Fibroblast of lung (primary cell): ENCODE measurements at regions not wholly inside any gene's neighbourhood (a gene's known extent, or its start where the extent isn't known, plus 50 kb on each side); places are given as distances from the start of the nearest gene placed in this dataset.

Experiments
- DNase-seq, 2 donors: peaks; one replicate each; pipeline versions ENCODE4 v3.0.0 to v3.0.0-alpha.2; 2010; ENCODE audit warnings: low read depth in 2 of 2
- H2AFZ ChIP-seq: 2 replicates; pipeline ENCODE4 v1.5.1; 2012; ENCODE audit warnings: low read length, control low read depth, inconsistent platforms
- H3K27ac ChIP-seq: 2 replicates; pipeline ENCODE4 v1.5.1; 2011; ENCODE audit warnings: low read length, control low read depth; ENCODE audit not compliant: insufficient read depth
- H3K27me3 ChIP-seq: 2 replicates; pipeline ENCODE4 v1.5.1; 2011; ENCODE audit warnings: mild to moderate bottlenecking, low read length; ENCODE audit not compliant: control insufficient read depth, insufficient read depth
- H3K36me3 ChIP-seq: 2 replicates; pipeline ENCODE4 v1.5.1; 2011; ENCODE audit warnings: low read length; ENCODE audit not compliant: control insufficient read depth, insufficient read depth
- H3K4me1 ChIP-seq: 2 replicates; pipeline ENCODE4 v1.5.1; 2011; ENCODE audit warnings: low read length; ENCODE audit not compliant: control insufficient read depth, insufficient read depth; ENCODE audit errors: extremely low read depth
- H3K4me2 ChIP-seq: 2 replicates; pipeline ENCODE4 v1.5.1; 2011; ENCODE audit warnings: low read length, control low read depth; ENCODE audit not compliant: insufficient read depth; ENCODE audit errors: extremely low read depth
- H3K4me3 ChIP-seq, 4 experiments: fragments of 200-600 bp in 1 of 4; sonication (generic) in 1 of 4; replicated peaks in 1 of 4; 2 replicates each; pipeline ENCODE4 v1.5.1; 2011 to 2016; ENCODE audit warnings: low read length in 4 of 4, low read depth in 3 of 4, mild to moderate bottlenecking in 3 of 4, control low read depth in 2 of 4, inconsistent platforms in 1 of 4, mixed read lengths in 1 of 4; ENCODE audit not compliant: insufficient read depth in 1 of 4; ENCODE audit errors: control extremely low read depth in 1 of 4
- H3K79me2 ChIP-seq: 2 replicates; pipeline ENCODE4 v1.5.1; 2012; ENCODE audit warnings: mild to moderate bottlenecking, low read length, inconsistent platforms; ENCODE audit not compliant: control insufficient read depth, insufficient read depth
- H3K9ac ChIP-seq: 2 replicates; pipeline ENCODE4 v1.5.1; 2011; ENCODE audit warnings: mild to moderate bottlenecking, low read length, control low read depth; ENCODE audit not compliant: insufficient read depth
- H3K9me3 ChIP-seq: 2 replicates; pipeline ENCODE4 v1.5.1; 2012; ENCODE audit warnings: low read depth, low read length; ENCODE audit not compliant: control insufficient read depth, insufficient read depth
- H4K20me1 ChIP-seq: 2 replicates; pipeline ENCODE4 v1.5.1; 2011; ENCODE audit warnings: low read length; ENCODE audit not compliant: control insufficient read depth, insufficient read depth; ENCODE audit errors: extremely low read depth
- EZH2 ChIP-seq: IDR thresholded peaks from 2 replicates; pipeline ENCODE4 v1.5.1; 2012; ENCODE audit warnings: low read length, control low read depth, mild to moderate bottlenecking; ENCODE audit errors: missing control alignments
- TF ChIP-seq, protein P1 (sequence below), 2 donors: IDR thresholded peaks in 1 of 2; conservative IDR thresholded peaks in 1 of 2; 1 replicate in 1 of 2; 2 replicates in 1 of 2; pipeline ENCODE4 v1.5.1; 2011 to 2012; ENCODE audit warnings: low read length in 2 of 2, control low read depth in 1 of 2, inconsistent platforms in 1 of 2, low read depth in 1 of 2, mild to moderate bottlenecking in 1 of 2

DNA sequence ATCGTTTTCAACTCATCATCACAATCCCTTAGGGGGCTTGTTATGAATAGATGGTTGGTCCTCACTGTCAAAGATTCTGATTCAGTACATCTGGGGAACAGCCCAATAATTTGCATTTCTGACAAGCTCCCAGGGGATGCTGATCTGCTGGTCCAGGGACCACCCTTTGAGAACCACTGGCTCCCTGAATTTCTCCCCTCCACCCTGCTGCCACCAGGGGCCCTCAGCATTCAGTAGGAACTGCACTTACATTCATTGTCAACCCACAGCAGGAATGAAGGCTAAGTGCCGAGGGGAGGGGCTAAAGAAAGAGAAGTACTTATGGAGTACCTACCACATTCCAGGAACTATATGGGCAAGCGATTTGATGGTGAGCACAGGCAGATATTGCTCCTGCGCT, 85.9 kb downstream of the BOD1 start:
- Histone ChIP-seq H3K27ac (no peak overlapping the region), H4K20me1 (no peaks in the 10 kb centered on the region), H3K36me3 (no peaks in the 10 kb centered on the region), H3K4me1 (no peaks in the 10 kb centered on the region), H3K9me3 (no peaks in the 10 kb centered on the region), H3K79me2 (no peaks in the 10 kb centered on the region), H2AFZ (no peak overlapping the region), H3K4me2 (no peak overlapping the region), H3K9ac (no peak overlapping the region), H3K4me3 (no peak overlapping the region), H3K27me3 (no peaks in the 10 kb centered on the region)
- TF ChIP-seq, protein P1, sequence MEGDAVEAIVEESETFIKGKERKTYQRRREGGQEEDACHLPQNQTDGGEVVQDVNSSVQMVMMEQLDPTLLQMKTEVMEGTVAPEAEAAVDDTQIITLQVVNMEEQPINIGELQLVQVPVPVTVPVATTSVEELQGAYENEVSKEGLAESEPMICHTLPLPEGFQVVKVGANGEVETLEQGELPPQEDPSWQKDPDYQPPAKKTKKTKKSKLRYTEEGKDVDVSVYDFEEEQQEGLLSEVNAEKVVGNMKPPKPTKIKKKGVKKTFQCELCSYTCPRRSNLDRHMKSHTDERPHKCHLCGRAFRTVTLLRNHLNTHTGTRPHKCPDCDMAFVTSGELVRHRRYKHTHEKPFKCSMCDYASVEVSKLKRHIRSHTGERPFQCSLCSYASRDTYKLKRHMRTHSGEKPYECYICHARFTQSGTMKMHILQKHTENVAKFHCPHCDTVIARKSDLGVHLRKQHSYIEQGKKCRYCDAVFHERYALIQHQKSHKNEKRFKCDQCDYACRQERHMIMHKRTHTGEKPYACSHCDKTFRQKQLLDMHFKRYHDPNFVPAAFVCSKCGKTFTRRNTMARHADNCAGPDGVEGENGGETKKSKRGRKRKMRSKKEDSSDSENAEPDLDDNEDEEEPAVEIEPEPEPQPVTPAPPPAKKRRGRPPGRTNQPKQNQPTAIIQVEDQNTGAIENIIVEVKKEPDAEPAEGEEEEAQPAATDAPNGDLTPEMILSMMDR (conservative IDR thresholded peaks at IDR 0.05 in 1 of 2, IDR thresholded peaks at IDR 0.05 in 1 of 2; ENCODE audit: low read depth in 1 of 2, low read length in 2 of 2): no peak
- TF ChIP-seq EZH2: no peak
- DNase-seq: no peak

DNA sequence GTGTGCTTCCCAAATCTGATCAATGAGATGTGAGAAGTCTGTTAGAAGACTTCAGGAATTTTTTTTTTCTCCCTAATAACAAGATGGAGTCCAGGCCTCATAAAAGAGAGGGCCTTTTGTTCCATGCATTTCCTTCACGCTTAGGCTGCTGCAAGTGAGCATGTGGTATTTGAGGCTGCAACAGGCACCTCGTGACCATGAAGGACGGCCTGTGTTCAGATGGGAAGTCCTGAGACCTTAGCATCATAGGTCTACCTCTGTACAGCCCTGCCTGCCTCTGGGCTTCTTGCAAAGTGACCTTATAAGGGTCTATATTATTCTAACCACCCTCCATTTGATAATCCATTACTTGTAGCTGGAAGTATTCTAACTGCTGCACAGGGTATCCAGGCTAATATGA, 86.6 kb downstream of the BOD1 start:
- no peaks in the 10 kb centered on the region for H3K79me2 ChIP-seq

DNA sequence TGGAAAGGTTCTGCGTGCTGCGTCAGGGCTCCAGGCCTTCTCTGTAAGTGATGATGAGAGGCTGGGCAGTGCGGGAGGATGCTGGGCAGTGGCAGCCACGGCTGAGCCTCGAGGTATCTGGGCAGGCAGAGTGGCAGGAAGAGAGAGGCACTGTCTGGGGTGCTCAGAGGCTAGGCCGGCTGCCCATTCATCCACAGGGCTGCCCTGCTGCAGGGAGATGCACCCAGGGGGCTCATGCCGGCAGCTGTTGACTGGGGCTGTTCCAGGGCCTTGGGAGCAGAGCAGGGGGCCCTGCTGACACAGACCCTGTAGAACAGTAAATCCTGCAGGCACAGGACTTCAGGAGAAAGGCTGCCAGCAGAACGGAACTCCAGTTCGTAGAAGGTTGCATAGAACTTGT, 88.8 kb downstream of the BOD1 start:
- H2AFZ ChIP-seq: no peak overlapping the region
- DNase-seq: no peak
- H3K9ac ChIP-seq: no peak overlapping the region
- no peaks in the 10 kb centered on the region for H4K20me1 ChIP-seq
- no peak overlapping the region for H3K27ac ChIP-seq
- H3K4me1 ChIP-seq: no peaks in the 10 kb centered on the region
- H3K36me3 ChIP-seq: no peaks in the 10 kb centered on the region
- no peaks in the 10 kb centered on the region for H3K27me3 ChIP-seq
- TF ChIP-seq, protein P1 (conservative IDR thresholded peaks at IDR 0.05 in 1 of 2, IDR thresholded peaks at IDR 0.05 in 1 of 2; ENCODE audit: low read depth in 1 of 2, low read length in 2 of 2): no peak
- no peaks in the 10 kb centered on the region for H3K9me3 ChIP-seq
- no peaks in the 10 kb centered on the region for H3K79me2 ChIP-seq
- H3K4me2 ChIP-seq: no peak overlapping the region
- H3K4me3 ChIP-seq: no peak overlapping the region

More for the DNA sequence above, 86.6 kb downstream of the BOD1 start:
- Histone ChIP-seq H3K27ac (no peak overlapping the region), H3K4me3 (no peak overlapping the region), H3K9ac (no peak overlapping the region), H3K27me3 (no peaks in the 10 kb centered on the region), H4K20me1 (no peaks in the 10 kb centered on the region), H2AFZ (no peak overlapping the region), H3K4me2 (no peak overlapping the region), H3K4me1 (no peaks in the 10 kb centered on the region), H3K9me3 (no peaks in the 10 kb centered on the region), H3K36me3 (no peaks in the 10 kb centered on the region)
- no peak for DNase-seq
- no peak for TF ChIP-seq EZH2
- TF ChIP-seq, protein P1 (conservative IDR thresholded peaks at IDR 0.05 in 1 of 2, IDR thresholded peaks at IDR 0.05 in 1 of 2; ENCODE audit: low read depth in 1 of 2, low read length in 2 of 2): no peak
